ENCODE measurements at regions not wholly inside any gene's neighbourhood (a gene's known extent, or its start where the extent isn't known, plus 50 kb on each side); places are given as distances from the start of the nearest gene placed in this dataset.
"Not testable (repeated sequence)": the region's sequence is repeated elsewhere in the genome, so short reads cannot be mapped to it uniquely, and the experiment has no call there.

DNA sequence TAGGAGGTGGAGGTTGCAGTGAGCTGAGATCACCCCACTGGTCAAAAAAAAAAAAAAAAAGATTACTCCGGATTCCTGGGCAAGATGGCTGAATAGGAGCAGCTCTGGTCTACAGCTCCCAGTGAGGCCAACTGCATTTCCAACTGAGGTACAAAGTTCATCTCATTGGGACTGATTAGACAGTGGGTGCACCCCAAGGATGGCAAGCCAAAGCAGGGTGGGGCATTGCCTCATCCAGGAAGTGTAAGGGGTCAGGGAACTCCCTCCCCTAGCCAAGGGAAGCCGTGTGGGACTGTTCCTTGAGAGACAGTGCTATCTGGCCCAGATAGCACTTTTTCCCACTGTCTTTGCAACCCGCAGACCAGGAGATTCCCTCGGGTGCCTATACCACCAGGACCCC, 70.7 kb downstream of the CARTPT start:
- H3F3A ChIP-seq (ENCODE audit: insufficient read depth) = no peaks in the 10 kb centered on the region
- no peak overlapping the region for H3K27ac ChIP-seq
- no peaks in the 10 kb centered on the region for H3K79me2 ChIP-seq (ENCODE audit: insufficient read depth)
- no peak overlapping the region for H3K4me3 ChIP-seq
- WGBS, 2 experiments (ENCODE audit: low coverage in 1 of 2, low lambda C conversion rate in 2 of 2, missing lambda C conversion rate in 2 of 2) = 45 to 55% methylated on average over 4 of the region's 4 CpGs
- TF ChIP-seq EZH2phosphoT487 (IDR thresholded peaks at IDR 0.05; ENCODE audit: insufficient read depth, low read depth) (no peak), EZH2 (IDR thresholded peaks at IDR 0.05; ENCODE audit: insufficient read depth, poor library complexity, severe bottlenecking) (no peak)
- no peaks in the 10 kb centered on the region for H4K20me1 ChIP-seq (ENCODE audit: insufficient read depth)
- no peaks in the 10 kb centered on the region for H3K4me1 ChIP-seq (ENCODE audit: insufficient read depth)
- peaks cover 14% of the 10 kb centered on the region; the same call in 1 of the 2 replicates for H3K27me3 ChIP-seq (replicated peaks; ENCODE audit: insufficient read depth)
- no peaks in the 10 kb centered on the region for H3K36me3 ChIP-seq (ENCODE audit: low read depth)
- no peak for DNase-seq
- no peak overlapping the region for H2AFZ ChIP-seq
- H3K9me2 ChIP-seq (ENCODE audit: insufficient read depth) = no peaks in the 10 kb centered on the region
- no peak overlapping the region for H3K9ac ChIP-seq
- H3K9me3 ChIP-seq (ENCODE audit: low read depth) = no peaks in the 10 kb centered on the region
- H3K4me2 ChIP-seq (ENCODE audit: unreplicated experiment) = no peak overlapping the region
- in situ Hi-C loops (cut with MboI) = loop anchor here (10.0 to 25.0 kb wide), 2 partner anchors 323 to 515 kb away; partner anchors contain the start of gene MAP1B

DNA sequence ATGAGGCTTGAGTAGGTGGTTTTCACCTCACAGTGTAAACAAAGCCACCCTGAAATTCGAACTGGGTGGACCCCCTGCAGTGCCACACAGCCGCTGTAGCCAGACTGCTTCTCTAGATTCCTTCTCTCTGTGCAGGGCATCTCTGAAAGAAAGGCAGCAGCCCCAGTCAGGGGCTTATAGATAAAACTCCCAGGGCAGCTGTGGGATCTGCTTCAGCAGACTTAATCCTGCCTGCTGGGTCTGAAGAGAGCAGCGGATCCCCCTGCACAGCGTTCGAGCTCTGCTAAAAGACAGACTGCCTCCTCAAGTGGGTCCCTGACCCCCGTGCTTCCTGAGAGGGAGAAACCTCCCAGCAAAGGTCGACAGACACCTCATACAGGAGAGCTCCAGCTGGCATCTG, 71.4 kb downstream of the CARTPT start:
- no peaks in the 10 kb centered on the region for H3K79me2 ChIP-seq (ENCODE audit: insufficient read depth)
- no peak for DNase-seq
- H4K20me1 ChIP-seq (ENCODE audit: insufficient read depth) = no peaks in the 10 kb centered on the region
- WGBS, 2 experiments (ENCODE audit: low coverage in 1 of 2, low lambda C conversion rate in 2 of 2, missing lambda C conversion rate in 2 of 2) = 58 to 65% methylated on average over 7 of the region's 7 CpGs
- H3K27me3 ChIP-seq (replicated peaks; ENCODE audit: insufficient read depth) = peaks cover 14% of the 10 kb centered on the region; the same call in 1 of the 2 replicates
- H3F3A ChIP-seq (ENCODE audit: insufficient read depth) = no peaks in the 10 kb centered on the region
- H3K4me3 ChIP-seq = no peak overlapping the region
- H3K4me1 ChIP-seq (ENCODE audit: insufficient read depth) = no peaks in the 10 kb centered on the region
- no peaks in the 10 kb centered on the region for H3K9me2 ChIP-seq (ENCODE audit: insufficient read depth)
- H2AFZ ChIP-seq = no peak overlapping the region
- no peak overlapping the region for H3K27ac ChIP-seq
- H3K9me3 ChIP-seq (ENCODE audit: low read depth) = no peaks in the 10 kb centered on the region
- H3K36me3 ChIP-seq (ENCODE audit: low read depth) = no peaks in the 10 kb centered on the region
- no peak overlapping the region for H3K9ac ChIP-seq
- TF ChIP-seq EZH2phosphoT487 (IDR thresholded peaks at IDR 0.05; ENCODE audit: insufficient read depth, low read depth) = no peak
- no peak for TF ChIP-seq EZH2 (IDR thresholded peaks at IDR 0.05; ENCODE audit: insufficient read depth, poor library complexity, severe bottlenecking)
- in situ Hi-C loops (cut with MboI) = loop anchor here (25.0 kb wide), 1 partner anchor 322 kb away; the partner anchor contains the start of gene MAP1B
- H3K4me2 ChIP-seq (ENCODE audit: unreplicated experiment) = no peak overlapping the region

DNA sequence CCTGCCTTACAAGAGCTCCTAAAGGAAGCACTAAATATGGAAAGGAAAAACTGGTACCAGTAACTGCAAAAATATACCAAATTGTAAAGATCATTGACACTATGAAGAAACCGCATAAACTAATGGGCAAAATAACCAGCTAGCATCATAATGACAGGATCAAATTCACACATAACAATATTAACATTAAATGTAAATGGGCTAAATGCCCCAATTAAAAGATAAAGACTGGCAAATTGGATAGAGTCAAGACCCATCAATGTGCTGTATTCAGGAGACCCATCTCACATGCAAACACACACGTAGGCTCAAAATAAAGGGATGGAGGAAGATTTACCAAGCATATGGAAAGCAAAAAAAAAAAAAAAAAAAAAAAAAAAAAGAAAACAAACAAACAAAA, 73.0 kb downstream of the CARTPT start:
- 43 to 62% methylated on average over 2 of the region's 2 CpGs for WGBS, 2 experiments (ENCODE audit: low coverage in 1 of 2, low lambda C conversion rate in 2 of 2, missing lambda C conversion rate in 2 of 2)
- in situ Hi-C loops (cut with MboI) = loop anchor here (25.0 kb wide), 1 partner anchor 320 kb away; the partner anchor contains the start of gene MAP1B
- H3K27me3 ChIP-seq (replicated peaks; ENCODE audit: insufficient read depth) = peaks cover 14% of the 10 kb centered on the region; the same call in 1 of the 2 replicates

GRCh38 chr5:71794061-71794695, 75.1 kb downstream of the CARTPT start:
- Histone ChIP-seq H3K36me3 (ENCODE audit: low read depth) (no peaks in the 10 kb centered on the region), H3K79me2 (ENCODE audit: insufficient read depth) (no peaks in the 10 kb centered on the region), H2AFZ (no peak overlapping the region), H3F3A (ENCODE audit: insufficient read depth) (no peaks in the 10 kb centered on the region), H3K27ac (no peak overlapping the region), H3K9me3 (ENCODE audit: low read depth) (no peaks in the 10 kb centered on the region), H3K4me3 (no peak overlapping the region), H3K9me2 (ENCODE audit: insufficient read depth) (no peaks in the 10 kb centered on the region), H3K9ac (no peak overlapping the region), H3K4me2 (ENCODE audit: unreplicated experiment) (no peak overlapping the region), H3K4me1 (ENCODE audit: insufficient read depth) (no peaks in the 10 kb centered on the region), H4K20me1 (ENCODE audit: insufficient read depth) (no peaks in the 10 kb centered on the region), H3K27me3 (replicated peaks; ENCODE audit: insufficient read depth) (0 out of 2 replicates have a peak, but pooled peaks cover 1% of the 10 kb centered on the region)
- in situ Hi-C loops (cut with MboI) = loop anchor here (25.0 kb wide), 1 partner anchor 318 kb away; the partner anchor contains the start of gene MAP1B
- WGBS, 2 experiments (ENCODE audit: low coverage in 1 of 2, low lambda C conversion rate in 2 of 2, missing lambda C conversion rate in 2 of 2) = 87 to 88% methylated on average over 17 to 34 of the region's 37 CpGs
- DNase-seq = no peak
- TF ChIP-seq EZH2phosphoT487 (IDR thresholded peaks at IDR 0.05; ENCODE audit: insufficient read depth, low read depth) (no peak), EZH2 (IDR thresholded peaks at IDR 0.05; ENCODE audit: insufficient read depth, poor library complexity, severe bottlenecking) (no peak)

More for the DNA sequence above, 73.0 kb downstream of the CARTPT start:
- not testable (repeated sequence) for H2AFZ ChIP-seq; H3K79me2 ChIP-seq (ENCODE audit: insufficient read depth); H3K36me3 ChIP-seq (ENCODE audit: low read depth); H3K4me3 ChIP-seq; H3K4me2 ChIP-seq (ENCODE audit: unreplicated experiment); H4K20me1 ChIP-seq (ENCODE audit: insufficient read depth); H3K9me2 ChIP-seq (ENCODE audit: insufficient read depth); H3K9me3 ChIP-seq (ENCODE audit: low read depth); H3K27ac ChIP-seq; H3K9ac ChIP-seq; H3K4me1 ChIP-seq (ENCODE audit: insufficient read depth); DNase-seq; H3F3A ChIP-seq (ENCODE audit: insufficient read depth)
